ENCODE measurements at regions not wholly inside any gene's neighbourhood (a gene's known extent, or its start where the extent isn't known, plus 50 kb on each side); places are given as distances from the start of the nearest gene placed in this dataset.
A peak's percentile ranks its signal among the peaks of the same experiment; 100 is the strongest.

DNA sequence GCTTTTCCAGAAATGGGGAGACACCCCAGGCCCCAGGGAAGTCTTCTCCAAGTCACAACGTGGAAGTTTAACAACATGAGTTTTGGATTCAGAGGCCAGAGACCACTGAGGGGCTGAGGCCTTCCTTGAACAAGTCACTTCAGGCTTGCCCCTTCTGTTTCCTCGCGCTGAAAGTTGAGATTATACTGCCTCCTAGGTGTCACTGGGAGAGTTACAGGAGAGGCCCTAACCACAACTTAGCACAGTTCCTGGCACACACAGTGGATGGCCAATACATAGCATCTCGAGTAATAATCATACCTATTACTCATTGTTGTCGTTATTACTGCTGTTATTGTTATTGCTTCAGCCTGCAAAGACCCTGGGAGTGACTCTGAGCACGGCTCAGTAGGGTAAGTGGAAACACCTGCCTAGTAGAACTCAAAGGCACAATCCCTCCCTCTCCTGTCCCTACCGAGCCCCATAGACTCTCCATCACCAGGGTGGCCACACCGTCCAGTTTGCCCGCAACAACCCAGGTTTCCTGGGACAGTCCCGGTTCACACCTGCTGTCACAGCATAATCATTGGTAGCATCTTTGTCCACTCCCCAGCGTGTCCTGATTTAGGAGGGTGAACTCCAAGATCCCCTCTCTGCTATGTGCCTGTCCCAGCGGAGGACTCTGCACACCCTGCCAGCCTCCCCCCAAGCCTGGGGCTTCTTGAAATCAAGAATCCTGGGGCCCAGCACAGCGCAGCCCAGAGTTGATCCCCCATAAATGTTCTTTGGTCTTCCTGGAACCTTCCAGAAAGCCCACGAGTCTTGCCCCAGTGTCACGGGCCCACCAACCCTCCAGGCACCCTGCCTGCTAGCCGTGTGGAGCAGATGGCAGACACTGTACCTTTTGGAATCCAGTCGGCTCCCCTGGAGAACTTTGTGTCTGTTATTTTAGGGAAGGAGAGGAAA is 85.0 kb downstream of the SYNE3 start:
- peaks cover 17% of the 10 kb centered on the region for H3K36me3 ChIP-seq
- DNase-seq (ENCODE audit: low spot score) (no peak), ATAC-seq (ENCODE audit: insufficient number of reproducible peaks, low FRiP score, low read depth) (no peak)
- TF ChIP-seq, protein P1, sequence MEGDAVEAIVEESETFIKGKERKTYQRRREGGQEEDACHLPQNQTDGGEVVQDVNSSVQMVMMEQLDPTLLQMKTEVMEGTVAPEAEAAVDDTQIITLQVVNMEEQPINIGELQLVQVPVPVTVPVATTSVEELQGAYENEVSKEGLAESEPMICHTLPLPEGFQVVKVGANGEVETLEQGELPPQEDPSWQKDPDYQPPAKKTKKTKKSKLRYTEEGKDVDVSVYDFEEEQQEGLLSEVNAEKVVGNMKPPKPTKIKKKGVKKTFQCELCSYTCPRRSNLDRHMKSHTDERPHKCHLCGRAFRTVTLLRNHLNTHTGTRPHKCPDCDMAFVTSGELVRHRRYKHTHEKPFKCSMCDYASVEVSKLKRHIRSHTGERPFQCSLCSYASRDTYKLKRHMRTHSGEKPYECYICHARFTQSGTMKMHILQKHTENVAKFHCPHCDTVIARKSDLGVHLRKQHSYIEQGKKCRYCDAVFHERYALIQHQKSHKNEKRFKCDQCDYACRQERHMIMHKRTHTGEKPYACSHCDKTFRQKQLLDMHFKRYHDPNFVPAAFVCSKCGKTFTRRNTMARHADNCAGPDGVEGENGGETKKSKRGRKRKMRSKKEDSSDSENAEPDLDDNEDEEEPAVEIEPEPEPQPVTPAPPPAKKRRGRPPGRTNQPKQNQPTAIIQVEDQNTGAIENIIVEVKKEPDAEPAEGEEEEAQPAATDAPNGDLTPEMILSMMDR (IDR thresholded peaks at IDR 0.05): peak; percentile 34
- H3K9me3 ChIP-seq: no peaks in the 10 kb centered on the region
- H3K4me1 ChIP-seq (ENCODE audit: control insufficient read depth in 1 of 2, low read depth in 2 of 2): no peaks in the 10 kb centered on the region
- H3K27me3 ChIP-seq (replicated peaks; ENCODE audit: insufficient read depth): no peaks in the 10 kb centered on the region
- no peak overlapping the region for H3K27ac ChIP-seq
- no peak overlapping the region for H3K4me3 ChIP-seq

DNA sequence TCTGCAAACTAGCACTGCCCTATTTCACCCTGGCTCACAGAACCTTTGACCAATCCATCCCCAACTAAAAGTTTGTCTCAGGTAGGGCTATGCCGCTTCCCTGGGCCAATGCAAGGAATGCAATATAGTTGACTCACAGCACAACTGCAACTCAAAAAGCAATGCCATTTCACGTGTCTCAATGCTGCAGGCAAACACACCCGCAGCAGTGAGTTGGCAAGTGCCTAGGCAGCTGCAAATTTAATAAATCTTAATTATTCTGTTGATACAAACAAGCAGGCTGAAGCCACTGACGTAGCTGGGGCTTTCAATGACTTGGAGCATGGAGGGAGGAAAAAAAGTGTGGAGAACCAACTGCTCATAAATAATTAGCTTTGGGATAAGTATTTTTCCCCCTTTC is 87.9 kb downstream of the SYNE3 start:
- Histone ChIP-seq H3K27ac (no peak overlapping the region), H3K36me3 (peaks cover 9% of the 10 kb centered on the region), H3K4me3 (no peak overlapping the region), H3K27me3 (replicated peaks; ENCODE audit: insufficient read depth) (no peaks in the 10 kb centered on the region), H3K4me1 (ENCODE audit: control insufficient read depth in 1 of 2, low read depth in 2 of 2) (no peaks in the 10 kb centered on the region), H3K9me3 (no peaks in the 10 kb centered on the region)
- no peak for ATAC-seq (ENCODE audit: insufficient number of reproducible peaks, low FRiP score, low read depth)
- no peak for DNase-seq (ENCODE audit: low spot score)
- TF ChIP-seq, protein P1 (IDR thresholded peaks at IDR 0.05): no peak

DNA sequence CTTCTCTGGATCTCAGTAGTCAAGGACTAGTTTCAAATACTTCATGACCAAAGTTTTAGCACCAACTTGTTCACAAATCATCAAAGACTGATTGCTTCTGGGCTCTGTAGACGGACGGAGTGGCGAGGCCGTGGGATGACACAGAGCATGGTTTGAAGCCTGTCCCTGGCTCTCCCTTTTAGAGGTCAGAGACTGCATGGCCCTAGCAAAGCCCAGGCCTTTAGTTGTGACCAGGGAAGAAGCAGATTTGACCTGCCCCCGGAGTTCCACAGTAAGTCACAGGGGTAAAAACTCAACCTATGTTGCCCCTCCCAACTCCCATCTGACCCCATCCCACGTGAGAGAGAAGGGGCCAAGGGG is 90.4 kb downstream of the SYNE3 start:
- no peak for DNase-seq (ENCODE audit: low spot score)
- no peak overlapping the region for H3K27ac ChIP-seq

DNA sequence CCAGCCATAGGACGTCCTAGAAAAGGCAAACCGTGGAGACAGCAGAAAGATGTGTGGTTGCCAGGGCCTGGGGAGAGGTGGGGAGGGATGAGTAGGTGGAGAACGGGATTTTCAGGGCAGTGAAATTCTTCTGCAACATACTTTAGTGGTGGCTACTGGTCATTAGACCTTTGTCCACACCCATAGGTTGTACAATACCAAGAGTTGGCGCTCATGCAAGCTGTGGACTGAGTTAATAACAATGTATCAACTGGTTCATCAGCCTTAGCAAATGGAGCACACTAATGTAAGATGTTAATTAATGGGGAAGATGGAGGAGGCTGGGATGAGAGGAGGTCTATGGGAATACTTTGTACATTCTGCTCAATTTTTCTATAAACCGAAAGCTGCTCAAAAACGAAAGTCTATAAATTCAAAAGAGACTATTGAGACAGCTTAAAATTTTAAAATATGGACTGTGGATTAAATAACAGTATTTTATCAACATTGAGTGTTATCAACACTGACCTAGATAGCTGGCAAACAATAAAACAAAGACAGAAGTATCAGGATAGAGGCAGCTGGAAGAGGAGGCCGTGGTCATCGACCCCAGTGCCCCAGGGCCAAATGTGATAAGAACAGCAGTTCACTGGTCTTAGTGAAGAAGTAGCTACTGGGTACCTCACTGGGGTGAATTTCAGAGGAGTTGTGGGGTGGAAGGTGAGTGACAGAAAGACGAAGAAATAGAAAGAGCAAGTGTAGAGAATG is 90.9 kb downstream of the SYNE3 start:
- Histone ChIP-seq H3K27ac (no peak overlapping the region), H3K36me3 (peaks cover 3% of the 10 kb centered on the region), H3K9me3 (no peaks in the 10 kb centered on the region), H3K4me3 (no peak overlapping the region), H3K4me1 (ENCODE audit: control insufficient read depth in 1 of 2, low read depth in 2 of 2) (no peaks in the 10 kb centered on the region), H3K27me3 (replicated peaks; ENCODE audit: insufficient read depth) (no peaks in the 10 kb centered on the region)
- TF ChIP-seq, protein P1 (IDR thresholded peaks at IDR 0.05): no peak
- DNase-seq (ENCODE audit: low spot score): no peak
- ATAC-seq (ENCODE audit: insufficient number of reproducible peaks, low FRiP score, low read depth): no peak

More for the DNA sequence above, 90.4 kb downstream of the SYNE3 start:
- Histone ChIP-seq H3K36me3 (peaks cover 3% of the 10 kb centered on the region), H3K4me1 (ENCODE audit: control insufficient read depth in 1 of 2, low read depth in 2 of 2) (no peaks in the 10 kb centered on the region), H3K27me3 (replicated peaks; ENCODE audit: insufficient read depth) (no peaks in the 10 kb centered on the region), H3K9me3 (no peaks in the 10 kb centered on the region), H3K4me3 (no peak overlapping the region)
- no peak for ATAC-seq (ENCODE audit: insufficient number of reproducible peaks, low FRiP score, low read depth)
- TF ChIP-seq, protein P1 (IDR thresholded peaks at IDR 0.05): no peak

DNA sequence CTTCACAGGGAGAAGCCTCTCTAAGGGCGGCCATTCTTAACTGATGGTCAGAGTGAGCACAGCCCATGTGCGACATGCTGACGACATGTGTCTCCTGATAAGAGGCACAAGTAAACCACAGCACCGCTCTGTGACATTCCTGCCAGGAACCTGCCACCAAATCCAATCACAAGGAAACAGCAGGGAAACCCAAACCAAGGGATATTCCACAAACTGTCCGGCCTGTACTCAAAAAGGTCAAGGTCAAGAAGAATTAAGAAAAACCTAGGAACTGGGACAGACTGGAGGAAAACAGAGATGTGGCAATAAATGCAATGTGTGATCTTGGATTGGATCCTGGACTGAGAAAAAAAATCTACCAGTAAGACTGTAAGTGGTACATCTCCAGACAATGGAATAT is 91.9 kb downstream of the SYNE3 start:
- Histone ChIP-seq H3K9me3 (no peaks in the 10 kb centered on the region), H3K4me3 (no peak overlapping the region), H3K4me1 (ENCODE audit: control insufficient read depth in 1 of 2, low read depth in 2 of 2) (no peaks in the 10 kb centered on the region), H3K27ac (no peak overlapping the region), H3K27me3 (replicated peaks; ENCODE audit: insufficient read depth) (no peaks in the 10 kb centered on the region), H3K36me3 (peaks cover 3% of the 10 kb centered on the region)
- TF ChIP-seq, protein P1 (IDR thresholded peaks at IDR 0.05): no peak
- DNase-seq (ENCODE audit: low spot score) (no peak), ATAC-seq (ENCODE audit: insufficient number of reproducible peaks, low FRiP score, low read depth) (peak; percentile 64)

Data from thoracic aorta (tissue), 2 donors.